ENCODE measurements at regions not wholly inside any gene's neighbourhood (a gene's known extent, or its start where the extent isn't known, plus 50 kb on each side); places are given as distances from the start of the nearest gene placed in this dataset.

- intact Hi-C loops (cut with DNase I): no loop called here
- peak in 1 of 2 donors; percentile 25 for ATAC-seq
Observed at GRCh38 chr1:90591355-90591969, 125.6 kb downstream of the BARHL2 start.

GRCh38 chr1:90580176-90580575, 136.9 kb downstream of the BARHL2 start:
- H3K27ac ChIP-seq: no peak overlapping the region
- H3K4me1 ChIP-seq: no peaks in the 10 kb centered on the region
- H3K4me3 ChIP-seq: no peak overlapping the region
- intact Hi-C loops (cut with DNase I): no loop called here
- H3K9me3 ChIP-seq: no peaks in the 10 kb centered on the region
- no peak for ATAC-seq
- no peak for TF ChIP-seq CTCF (IDR thresholded peaks at IDR 0.05)
- H3K36me3 ChIP-seq: no peaks in the 10 kb centered on the region
- H3K27me3 ChIP-seq (ENCODE audit: low read depth): no peaks in the 10 kb centered on the region
- DNase-seq: no peak

More at GRCh38 chr1:90591355-90591969, 125.6 kb downstream of the BARHL2 start:
- Histone ChIP-seq H3K9me3 (peaks cover 7% of the 10 kb centered on the region), H3K4me1 (no peaks in the 10 kb centered on the region), H3K27ac (no peak overlapping the region), H3K4me3 (no peak overlapping the region), H3K36me3 (no peaks in the 10 kb centered on the region), H3K27me3 (ENCODE audit: low read depth) (no peaks in the 10 kb centered on the region)
- DNase-seq: no peak
- no peak for TF ChIP-seq CTCF (IDR thresholded peaks at IDR 0.05)

GRCh38 chr1:90579212-90579802, 137.8 kb downstream of the BARHL2 start:
- Histone ChIP-seq H3K4me3 (no peak overlapping the region), H3K27me3 (ENCODE audit: low read depth) (no peaks in the 10 kb centered on the region), H3K36me3 (no peaks in the 10 kb centered on the region), H3K9me3 (no peaks in the 10 kb centered on the region), H3K4me1 (no peaks in the 10 kb centered on the region), H3K27ac (no peak overlapping the region)
- TF ChIP-seq CTCF (IDR thresholded peaks at IDR 0.05): peak; percentile 65
- ATAC-seq: peak; percentile 50 to 74
- no peak for DNase-seq
- intact Hi-C loops (cut with DNase I): no loop called here

GRCh38 chr1:90574692-90575370, 142.3 kb downstream of the BARHL2 start:
- ATAC-seq (no peak), DNase-seq (no peak)
- Histone ChIP-seq H3K36me3 (no peaks in the 10 kb centered on the region), H3K27me3 (ENCODE audit: low read depth) (no peaks in the 10 kb centered on the region), H3K9me3 (no peaks in the 10 kb centered on the region), H3K27ac (no peak overlapping the region), H3K4me1 (no peaks in the 10 kb centered on the region), H3K4me3 (no peak overlapping the region)
- intact Hi-C loops (cut with DNase I): no loop called here
- no peak for TF ChIP-seq CTCF (IDR thresholded peaks at IDR 0.05)

- intact Hi-C loops (cut with DNase I): no loop called here
- no peaks in the 10 kb centered on the region for H3K36me3 ChIP-seq
- DNase-seq: no peak
- H3K4me1 ChIP-seq: no peaks in the 10 kb centered on the region
- no peaks in the 10 kb centered on the region for H3K27me3 ChIP-seq (ENCODE audit: low read depth)
- ATAC-seq: no peak
- no peak overlapping the region for H3K4me3 ChIP-seq
- no peaks in the 10 kb centered on the region for H3K9me3 ChIP-seq
- H3K27ac ChIP-seq: no peak overlapping the region
- no peak for TF ChIP-seq CTCF (IDR thresholded peaks at IDR 0.05)
Observed at GRCh38 chr1:90573736-90574135, 143.4 kb downstream of the BARHL2 start.
